HEK293T (cell line): ENCODE measurements at regions not wholly inside any gene's neighbourhood (a gene's known extent, or its start where the extent isn't known, plus 50 kb on each side); places are given as distances from the start of the nearest gene placed in this dataset.

ENCODE experiments used
- CTCF ChIA-PET: fragments of 350-600 bp; formaldehyde crosslinking; extraction: SDS; loops from one replicate; lab custom pipeline; 2021; ENCODE audit warnings: antibody characterized with exemption, inconsistent platforms; lab: Yijun Ruan, JAX
- POLR2A ChIA-PET: fragments of 350-600 bp; formaldehyde crosslinking; extraction: SDS; loops from one replicate; lab custom pipeline; 2020; ENCODE audit warnings: antibody characterized with exemption, inconsistent platforms; lab: Yijun Ruan, JAX
- DNase-seq: peaks from one replicate; pipeline ENCODE4 v3.0.0; 2012; ENCODE audit warnings: mixed read lengths; ENCODE audit errors: extremely low spot score
- ARNT ChIP-seq: fragments of 450-650 bp; IDR thresholded peaks from 2 replicates; pipeline ENCODE4 v1.6.1; 2017; ENCODE audit warnings: mild to moderate bottlenecking
- BHLHE40 ChIP-seq: fragments of 450-650 bp; IDR thresholded peaks from 2 replicates; pipeline ENCODE4 v1.6.1; 2016; ENCODE audit warnings: mild to moderate bottlenecking, moderate library complexity, borderline replicate concordance
- CTBP1 ChIP-seq: fragments of 450-650 bp; IDR thresholded peaks from 2 replicates; pipeline ENCODE4 v1.6.1; 2016; ENCODE audit warnings: borderline replicate concordance
- ELF4 ChIP-seq: fragments of 450-650 bp; IDR thresholded peaks from 2 replicates; pipeline ENCODE4 v1.6.1; 2017; ENCODE audit warnings: antibody characterized with exemption
- FOXA1 ChIP-seq: fragments of 450-650 bp; IDR thresholded peaks from 2 replicates; pipeline ENCODE4 v1.6.1; 2016; ENCODE audit warnings: mild to moderate bottlenecking
- FOXK2 ChIP-seq: fragments of 450-650 bp; IDR thresholded peaks from 2 replicates; pipeline ENCODE4 v1.6.1; 2016; ENCODE audit warnings: mild to moderate bottlenecking
- FOXM1 ChIP-seq: fragments of 450-650 bp; IDR thresholded peaks from 2 replicates; pipeline ENCODE4 v1.6.1; 2017; ENCODE audit warnings: mild to moderate bottlenecking, borderline replicate concordance
- HDGF ChIP-seq: fragments of 450-650 bp; IDR thresholded peaks from 2 replicates; pipeline ENCODE4 v1.6.1; 2017; ENCODE audit warnings: antibody characterized with exemption, borderline replicate concordance
- L3MBTL2 ChIP-seq: fragments of 450-650 bp; conservative IDR thresholded peaks from 2 replicates; pipeline ENCODE4 v1.6.1; 2016; ENCODE audit warnings: mild to moderate bottlenecking
- LEF1 ChIP-seq: fragments of 450-650 bp; IDR thresholded peaks from 2 replicates; pipeline ENCODE4 v1.6.1; 2017; ENCODE audit warnings: mild to moderate bottlenecking, borderline replicate concordance
- NFRKB ChIP-seq: fragments of 450-650 bp; IDR thresholded peaks from 2 replicates; pipeline ENCODE4 v1.6.1; 2016; ENCODE audit warnings: mild to moderate bottlenecking, moderate library complexity
- PKNOX1 ChIP-seq: fragments of 450-650 bp; IDR thresholded peaks from 2 replicates; pipeline ENCODE4 v1.6.1; 2016
- SP1 ChIP-seq: fragments of 450-650 bp; IDR thresholded peaks from 2 replicates; pipeline ENCODE4 v1.6.1; 2017
- SUZ12 ChIP-seq: fragments of 450-650 bp; IDR thresholded peaks from 2 replicates; pipeline ENCODE4 v1.6.1; 2016; ENCODE audit warnings: mild to moderate bottlenecking
- TARDBP ChIP-seq: fragments of 450-650 bp; IDR thresholded peaks from 2 replicates; pipeline ENCODE4 v1.6.1; 2016
- ZNF384 ChIP-seq: fragments of 450-650 bp; IDR thresholded peaks from 2 replicates; pipeline ENCODE4 v1.6.1; 2016

GRCh38 chr2:51717312-51717711 is 685.4 kb upstream of the NRXN1 start:
- ChIA-PET POLR2A (no interaction called here), CTCF (no interaction called here)
- TF ChIP-seq PKNOX1 = no peak
- no peak for TF ChIP-seq TARDBP
- no peak for TF ChIP-seq HDGF
- TF ChIP-seq SP1 = no peak
- DNase-seq = no peak

GRCh38 chr2:51711766-51712165 is 679.8 kb upstream of the NRXN1 start:
- DNase-seq = no peak
- POLR2A ChIA-PET = no interaction called here
- CTCF ChIA-PET = no interaction called here
- TF ChIP-seq NFRKB = no peak
- no peak for TF ChIP-seq PKNOX1
- TF ChIP-seq ARNT = no peak
- no peak for TF ChIP-seq ELF4
- TF ChIP-seq FOXA1 = no peak
- TF ChIP-seq CTBP1 = no peak
- no peak for TF ChIP-seq FOXK2
- TF ChIP-seq BHLHE40 = no peak
- no peak for TF ChIP-seq FOXM1
- no peak for TF ChIP-seq ZNF384
- TF ChIP-seq LEF1 = no peak
- no peak for TF ChIP-seq SUZ12
- TF ChIP-seq HDGF = no peak

GRCh38 chr2:51710222-51710621 is 678.3 kb upstream of the NRXN1 start:
- ChIA-PET POLR2A (no interaction called here), CTCF (interaction anchor here (1.1 kb wide), 1 partner anchor 12 kb away, joined by 3 read pairs; no protein-coding TSS in a partner anchor)
- peak; percentile 6 for DNase-seq
- TF ChIP-seq HDGF (no peak), ARNT (no peak)

GRCh38 chr2:51707625-51708024 is 675.7 kb upstream of the NRXN1 start:
- POLR2A ChIA-PET = no interaction called here
- CTCF ChIA-PET = no interaction called here
- TF ChIP-seq BHLHE40 (no peak), ARNT (no peak), L3MBTL2 (no peak), HDGF (no peak), LEF1 (no peak), FOXM1 (no peak), FOXK2 (no peak), FOXA1 (no peak), SP1 (no peak), TARDBP (no peak), CTBP1 (no peak), ELF4 (no peak), SUZ12 (no peak), NFRKB (no peak), ZNF384 (no peak), PKNOX1 (no peak)
- DNase-seq = no peak

GRCh38 chr2:51706220-51706619 is 674.3 kb upstream of the NRXN1 start:
- ChIA-PET POLR2A (no interaction called here), CTCF (no interaction called here)
- no peak for TF ChIP-seq ELF4
- TF ChIP-seq NFRKB = no peak
- no peak for TF ChIP-seq HDGF
- TF ChIP-seq FOXM1 = no peak
- no peak for TF ChIP-seq SUZ12
- no peak for TF ChIP-seq BHLHE40
- TF ChIP-seq FOXK2 = no peak
- TF ChIP-seq SP1 = no peak
- no peak for TF ChIP-seq CTBP1
- no peak for TF ChIP-seq ZNF384
- no peak for TF ChIP-seq ARNT
- no peak for TF ChIP-seq PKNOX1
- TF ChIP-seq LEF1 = no peak
- TF ChIP-seq L3MBTL2 = no peak
- TF ChIP-seq FOXA1 = no peak
- TF ChIP-seq TARDBP = no peak
- DNase-seq = no peak

GRCh38 chr2:51705417-51705816 is 673.5 kb upstream of the NRXN1 start:
- TF ChIP-seq SP1 (no peak), BHLHE40 (no peak), PKNOX1 (no peak), FOXK2 (no peak), FOXA1 (no peak), ELF4 (no peak), FOXM1 (no peak), CTBP1 (no peak), NFRKB (no peak), ARNT (no peak), TARDBP (no peak), ZNF384 (no peak), HDGF (no peak), LEF1 (no peak), L3MBTL2 (no peak), SUZ12 (no peak)
- POLR2A ChIA-PET = no interaction called here

More at GRCh38 chr2:51705417-51705816, 673.5 kb upstream of the NRXN1 start:
- no peak for DNase-seq
- CTCF ChIA-PET = no interaction called here
